GM19468 (cell line): ENCODE measurements at regions not wholly inside any gene's neighbourhood (a gene's known extent, or its start where the extent isn't known, plus 50 kb on each side); places are given as distances from the start of the nearest gene placed in this dataset.
"Not testable (repeated sequence)": the region's sequence is repeated elsewhere in the genome, so short reads cannot be mapped to it uniquely, and the experiment has no call there.

ENCODE experiments used
- ATAC-seq: cut with Tn5 transposase; IDR thresholded peaks from one replicate; pipeline ENCODE4 v1.9.1; 2021; ENCODE audit warnings: mild to moderate bottlenecking, moderate library complexity, moderate number of reproducible peaks; ENCODE audit not compliant: unreplicated experiment; ENCODE audit errors: extremely low read depth

GRCh38 chr5:28850320-28850921 is 1812.0 kb upstream of the CDH9 start:
- no peak for ATAC-seq

GRCh38 chr5:28831042-28831441 is 1792.7 kb upstream of the CDH9 start:
- no peak for ATAC-seq

GRCh38 chr5:28823231-28823630 is 1784.8 kb upstream of the CDH9 start:
- no peak for ATAC-seq

GRCh38 chr5:28822071-28822470 is 1783.7 kb upstream of the CDH9 start:
- no peak for ATAC-seq

GRCh38 chr5:28810751-28811136 is 1772.4 kb upstream of the CDH9 start:
- no peak for ATAC-seq

- ATAC-seq = no peak
Observed at GRCh38 chr5:28809811-28810750, 1771.7 kb upstream of the CDH9 start.

- no peak for ATAC-seq
Observed at GRCh38 chr5:28808967-28809810, 1770.8 kb upstream of the CDH9 start.

- no peak for ATAC-seq
Observed at GRCh38 chr5:28807195-28807729, 1768.9 kb upstream of the CDH9 start.

- not testable (repeated sequence) for ATAC-seq
Observed at GRCh38 chr5:28799035-28799434, 1760.6 kb upstream of the CDH9 start.

- ATAC-seq = no peak
Observed at GRCh38 chr5:28788954-28789353, 1750.6 kb upstream of the CDH9 start.

GRCh38 chr5:28780083-28780692 is 1741.8 kb upstream of the CDH9 start:
- no peak for ATAC-seq

- no peak for ATAC-seq
Observed at GRCh38 chr5:28779161-28779754, 1740.9 kb upstream of the CDH9 start.

GRCh38 chr5:28770307-28770706 is 1731.9 kb upstream of the CDH9 start:
- ATAC-seq = no peak

GRCh38 chr5:28766565-28767158 is 1728.3 kb upstream of the CDH9 start:
- no peak for ATAC-seq

GRCh38 chr5:28751396-28751795 is 1713.0 kb upstream of the CDH9 start:
- ATAC-seq = no peak

- ATAC-seq = no peak
Observed at GRCh38 chr5:28750251-28750650, 1711.9 kb upstream of the CDH9 start.

- no peak for ATAC-seq
Observed at GRCh38 chr5:28748446-28748845, 1710.1 kb upstream of the CDH9 start.

GRCh38 chr5:28743716-28744110 is 1705.3 kb upstream of the CDH9 start:
- no peak for ATAC-seq

- ATAC-seq = no peak
Observed at GRCh38 chr5:28743025-28743715, 1704.8 kb upstream of the CDH9 start.
